HG02763 (cell line): ENCODE measurements at regions not wholly inside any gene's neighbourhood (a gene's known extent, or its start where the extent isn't known, plus 50 kb on each side); places are given as distances from the start of the nearest gene placed in this dataset.
"Not testable (repeated sequence)": the region's sequence is repeated elsewhere in the genome, so short reads cannot be mapped to it uniquely, and the experiment has no call there.

Experiments used
- ATAC-seq: cut with Tn5 transposase; IDR thresholded peaks from one replicate; pipeline ENCODE4 v1.9.1; 2021; ENCODE audit warnings: mild to moderate bottlenecking, moderate library complexity; ENCODE audit not compliant: unreplicated experiment

GRCh38 chr3:159260049-159260662 lies 458.3 kb downstream of the MFSD1 start:
- ATAC-seq: no peak

- not testable (repeated sequence) for ATAC-seq
These were observed 459.5 kb downstream of the MFSD1 start for GRCh38 chr3:159261333-159261732.

- no peak for ATAC-seq
These were observed 462.1 kb downstream of the MFSD1 start for GRCh38 chr3:159263750-159264553.

- ATAC-seq: no peak
These were observed 463.9 kb downstream of the MFSD1 start for GRCh38 chr3:159265705-159266104.

GRCh38 chr3:159266779-159267178 lies 464.9 kb downstream of the MFSD1 start:
- ATAC-seq: no peak

- ATAC-seq: no peak
These were observed 470.1 kb downstream of the MFSD1 start for GRCh38 chr3:159271799-159272512.

- no peak for ATAC-seq
These were observed 471.2 kb downstream of the MFSD1 start for GRCh38 chr3:159273070-159273469.

- no peak for ATAC-seq
These were observed 471.8 kb downstream of the MFSD1 start for GRCh38 chr3:159273608-159274007.

GRCh38 chr3:159275741-159276140 lies 473.9 kb downstream of the MFSD1 start:
- no peak for ATAC-seq

GRCh38 chr3:159277814-159278213 lies 476.0 kb downstream of the MFSD1 start:
- ATAC-seq: no peak

GRCh38 chr3:159280386-159281191 lies 478.7 kb downstream of the MFSD1 start:
- no peak for ATAC-seq

- ATAC-seq: no peak
These were observed 491.6 kb downstream of the MFSD1 start for GRCh38 chr3:159293493-159293892.

- ATAC-seq: no peak
These were observed 500.1 kb downstream of the MFSD1 start for GRCh38 chr3:159301961-159302360.

GRCh38 chr3:159305017-159305416 lies 503.2 kb downstream of the MFSD1 start:
- no peak for ATAC-seq

- not testable (repeated sequence) for ATAC-seq
These were observed 514.9 kb downstream of the MFSD1 start for GRCh38 chr3:159316706-159317105.

GRCh38 chr3:159319156-159319555 lies 517.3 kb downstream of the MFSD1 start:
- no peak for ATAC-seq

GRCh38 chr3:159322322-159322939 lies 520.6 kb downstream of the MFSD1 start:
- peak; percentile 47 for ATAC-seq

- ATAC-seq: no peak
These were observed 522.0 kb downstream of the MFSD1 start for GRCh38 chr3:159323848-159324247.

GRCh38 chr3:159326998-159327397 lies 525.1 kb downstream of the MFSD1 start:
- no peak for ATAC-seq

- ATAC-seq: no peak
These were observed 530.8 kb downstream of the MFSD1 start for GRCh38 chr3:159332535-159333099.
